SK-N-MC (cell line): ENCODE measurements at regions not wholly inside any gene's neighbourhood (a gene's known extent, or its start where the extent isn't known, plus 50 kb on each side); places are given as distances from the start of the nearest gene placed in this dataset.

ENCODE experiments used
- DNase-seq: peaks from one replicate; pipeline ENCODE4 v3.0.0-alpha.2; 2011; ENCODE audit warnings: low read depth, low spot score
- H3K27ac ChIP-seq: fragments of 200-600 bp; sonication (generic); 2 replicates; pipeline ENCODE4 v1.5.1; 2016; ENCODE audit warnings: mixed run types
- H3K36me3 ChIP-seq: fragments of 200-600 bp; sonication (generic); 2 replicates; pipeline ENCODE4 v1.6.1; 2017; ENCODE audit warnings: antibody characterized with exemption, low read length, mixed read lengths; ENCODE audit not compliant: insufficient read depth
- H3K4me3 ChIP-seq: fragments of 200-600 bp; sonication (generic); 2 replicates; pipeline ENCODE4 v1.5.1; 2016
- H3K9ac ChIP-seq: fragments of 200-600 bp; sonication (generic); 2 replicates; pipeline ENCODE4 v1.8.0; 2017; ENCODE audit warnings: mixed run types, mixed read lengths; ENCODE audit not compliant: insufficient read length
- H3K9me3 ChIP-seq: fragments of 200-600 bp; sonication (generic); 2 replicates; pipeline ENCODE4 v1.6.1; 2017; ENCODE audit warnings: low read depth, mild to moderate bottlenecking, antibody characterized with exemption, low read length, moderate library complexity, mixed read lengths
- EZH2 ChIP-seq: fragments of 200-600 bp; sonication (generic); IDR thresholded peaks from one replicate; pipeline ENCODE4 v1.6.1; 2017; ENCODE audit warnings: antibody characterized with exemption
- FOXP2 ChIP-seq: optimal IDR thresholded peaks from 2 replicates; pipeline ENCODE3; 2011; ENCODE audit warnings: mild to moderate bottlenecking, moderate library complexity; ENCODE audit not compliant: insufficient read depth; ENCODE audit errors: extremely low read length, control extremely low read depth
- POLR2AphosphoS5 ChIP-seq: IDR thresholded peaks from 2 replicates; pipeline ENCODE4 v1.6.1; 2012; ENCODE audit warnings: mild to moderate bottlenecking, low read depth, low read length, borderline replicate concordance

DNA sequence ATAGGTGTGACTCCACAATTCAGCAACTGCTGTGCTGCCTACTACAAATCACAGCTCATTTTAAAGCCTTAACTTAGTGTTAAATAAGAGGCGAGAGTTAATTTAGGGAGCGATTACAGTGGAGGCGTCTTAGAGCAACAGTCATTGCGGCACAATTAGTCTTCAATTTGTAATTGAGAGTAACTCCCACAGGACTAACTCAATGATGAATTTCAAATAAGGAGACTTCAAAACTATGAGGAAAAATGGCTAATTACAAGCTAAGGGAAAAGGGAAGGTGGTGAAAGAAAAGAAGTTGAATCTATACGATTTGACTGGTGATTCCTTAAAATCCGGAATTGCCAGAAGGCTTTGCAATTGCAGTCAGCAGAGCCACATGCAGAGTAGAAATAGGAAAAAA lies 63.7 kb upstream of the FOXB1 start:
- no peak overlapping the region for H3K27ac ChIP-seq
- no peaks in the 10 kb centered on the region for H3K36me3 ChIP-seq
- H3K9ac ChIP-seq: no peak overlapping the region
- TF ChIP-seq POLR2AphosphoS5 (no peak), EZH2 (no peak), FOXP2 (no peak)
- no peak overlapping the region for H3K4me3 ChIP-seq
- H3K9me3 ChIP-seq: no peaks in the 10 kb centered on the region
- no peak for DNase-seq

DNA sequence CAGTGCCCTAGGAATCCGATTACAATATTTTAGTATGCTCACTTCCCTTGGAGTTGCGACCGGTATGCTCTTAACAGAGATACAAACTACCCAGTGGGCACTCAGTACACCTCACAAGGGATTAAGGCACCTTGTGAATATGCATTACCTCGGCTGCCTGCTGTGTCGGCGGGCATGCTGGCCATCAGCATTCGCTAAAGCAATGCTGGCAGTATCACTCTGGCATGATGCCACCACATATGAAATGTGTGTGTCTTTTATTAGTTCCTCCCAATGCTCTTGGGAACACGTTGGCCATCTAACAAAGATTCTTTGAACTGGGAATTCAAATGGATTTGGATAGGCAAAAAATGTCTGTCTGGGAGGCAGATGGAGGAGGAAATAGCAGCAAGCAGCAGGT lies 67.4 kb upstream of the FOXB1 start:
- H3K4me3 ChIP-seq: peak overlapping the region; percentile 54
- H3K36me3 ChIP-seq: no peaks in the 10 kb centered on the region
- no peak for TF ChIP-seq POLR2AphosphoS5
- no peak for TF ChIP-seq EZH2
- TF ChIP-seq FOXP2: no peak
- H3K9me3 ChIP-seq: no peaks in the 10 kb centered on the region
- H3K9ac ChIP-seq: no peak overlapping the region
- no peak overlapping the region for H3K27ac ChIP-seq
- DNase-seq: no peak

DNA sequence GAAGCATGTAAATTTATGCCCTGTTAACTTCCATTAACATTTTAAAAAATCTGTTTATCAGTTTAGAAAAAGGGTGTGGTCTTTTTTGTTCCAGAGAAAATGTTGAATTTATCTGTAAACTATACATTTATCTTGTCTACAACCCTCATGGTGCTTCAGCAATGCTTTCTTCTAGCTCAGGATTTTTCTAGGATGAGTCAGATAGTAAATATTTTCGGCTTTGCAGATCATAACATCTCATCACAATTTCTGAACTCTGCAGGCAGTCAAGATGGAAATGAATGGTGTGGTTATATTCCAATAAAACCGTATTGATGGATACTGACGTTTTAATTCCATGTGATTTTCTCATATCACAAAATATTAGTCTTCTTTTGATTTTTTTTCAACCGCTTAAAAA lies 70.5 kb upstream of the FOXB1 start:
- no peak for DNase-seq
- TF ChIP-seq FOXP2: no peak
- TF ChIP-seq POLR2AphosphoS5: no peak
- TF ChIP-seq EZH2: no peak
- Histone ChIP-seq H3K9ac (no peak overlapping the region), H3K36me3 (no peaks in the 10 kb centered on the region), H3K27ac (no peak overlapping the region), H3K4me3 (no peak overlapping the region), H3K9me3 (no peaks in the 10 kb centered on the region)

DNA sequence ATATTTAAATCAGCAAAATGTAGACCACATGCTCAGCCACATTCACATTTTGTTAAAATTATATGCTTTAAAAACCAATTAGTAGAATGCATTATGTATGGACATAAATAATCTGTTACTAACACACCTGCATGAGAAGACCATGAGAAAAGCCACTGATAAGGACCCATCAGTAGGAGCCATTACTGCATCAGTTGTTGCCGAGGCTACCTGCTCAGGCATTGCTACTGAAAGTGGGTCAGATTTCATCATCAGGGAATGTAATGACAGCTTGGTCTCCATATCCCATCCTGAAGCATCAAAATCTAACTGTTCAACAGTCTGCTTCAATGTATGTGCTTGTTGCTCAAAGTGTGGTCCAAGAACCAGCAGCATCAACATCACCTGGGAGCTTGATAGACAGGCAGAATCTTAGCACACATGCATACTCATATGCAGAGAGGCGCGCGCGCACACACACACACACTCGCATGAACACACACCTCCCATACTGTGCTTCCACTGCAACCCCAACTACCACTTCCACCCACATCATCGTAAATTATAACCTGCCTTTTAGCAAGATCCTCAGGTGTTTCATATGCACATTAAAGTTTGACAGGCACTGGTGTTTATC lies 72.4 kb upstream of the FOXB1 start:
- H3K36me3 ChIP-seq: no peaks in the 10 kb centered on the region
- no peak for TF ChIP-seq FOXP2

DNA sequence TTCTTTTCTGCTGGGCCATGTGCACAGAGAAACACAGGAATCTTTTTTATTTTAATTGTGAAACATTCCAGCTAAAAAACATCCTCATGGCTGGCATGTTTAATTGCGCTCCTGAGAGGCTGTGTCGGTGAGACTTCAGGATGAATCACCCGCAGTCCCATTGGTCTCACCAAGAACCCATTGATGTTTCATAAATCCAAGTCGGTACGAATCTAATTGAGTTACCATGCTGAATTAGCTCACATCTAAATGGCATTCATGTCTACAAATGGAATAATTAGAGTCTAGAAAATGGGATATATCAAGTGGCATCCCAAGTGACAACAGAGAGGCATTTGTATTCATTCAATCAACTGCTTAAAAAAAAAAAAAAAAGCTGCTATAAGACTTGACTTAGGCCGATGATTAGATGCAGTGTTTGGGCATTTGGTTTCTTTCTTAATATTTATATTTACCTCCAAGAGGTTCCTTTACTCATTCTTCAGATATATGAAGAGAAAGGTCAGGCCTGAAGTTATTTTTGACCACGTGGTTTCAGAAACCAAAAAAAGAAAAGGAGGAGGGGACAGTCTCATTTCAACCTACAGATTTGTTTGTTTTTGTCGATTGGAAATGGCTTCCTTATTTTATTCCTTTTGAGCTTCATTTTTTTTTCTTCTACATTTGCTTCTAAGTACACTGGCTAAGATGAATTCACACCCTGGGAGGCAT lies 79.1 kb upstream of the FOXB1 start:
- Histone ChIP-seq H3K4me3 (no peak overlapping the region), H3K36me3 (no peaks in the 10 kb centered on the region), H3K27ac (no peak overlapping the region), H3K9me3 (no peaks in the 10 kb centered on the region), H3K9ac (no peak overlapping the region)
- TF ChIP-seq POLR2AphosphoS5: no peak
- no peak for DNase-seq

More for the DNA sequence above, 72.4 kb upstream of the FOXB1 start:
- Histone ChIP-seq H3K9ac (no peak overlapping the region), H3K9me3 (no peaks in the 10 kb centered on the region), H3K27ac (no peak overlapping the region), H3K4me3 (no peak overlapping the region)
- DNase-seq: no peak

DNA sequence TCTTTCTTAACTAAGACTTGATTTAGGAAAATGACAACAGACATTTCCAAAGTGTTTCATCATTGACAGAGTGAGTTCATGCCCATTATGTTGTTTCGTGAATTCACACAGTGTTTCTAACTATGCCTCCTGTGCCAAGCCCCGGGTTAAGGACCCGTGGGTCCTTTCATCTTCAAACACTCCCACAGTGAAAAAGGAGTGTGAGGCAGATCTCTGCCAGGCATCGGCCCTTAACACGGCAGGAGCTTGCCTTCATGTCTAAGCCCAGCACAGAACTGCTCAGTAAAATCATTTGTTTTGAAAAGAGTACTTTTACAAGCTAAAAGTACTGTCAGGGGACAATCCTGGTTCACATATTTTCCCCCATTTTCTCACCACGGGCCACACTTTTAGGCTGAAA lies 80.0 kb upstream of the FOXB1 start:
- no peaks in the 10 kb centered on the region for H3K9me3 ChIP-seq
- H3K9ac ChIP-seq: no peak overlapping the region
- H3K36me3 ChIP-seq: no peaks in the 10 kb centered on the region
- no peak for TF ChIP-seq FOXP2
- TF ChIP-seq POLR2AphosphoS5: no peak
- no peak for TF ChIP-seq EZH2
- no peak for DNase-seq
- H3K4me3 ChIP-seq: no peak overlapping the region
- no peak overlapping the region for H3K27ac ChIP-seq

DNA sequence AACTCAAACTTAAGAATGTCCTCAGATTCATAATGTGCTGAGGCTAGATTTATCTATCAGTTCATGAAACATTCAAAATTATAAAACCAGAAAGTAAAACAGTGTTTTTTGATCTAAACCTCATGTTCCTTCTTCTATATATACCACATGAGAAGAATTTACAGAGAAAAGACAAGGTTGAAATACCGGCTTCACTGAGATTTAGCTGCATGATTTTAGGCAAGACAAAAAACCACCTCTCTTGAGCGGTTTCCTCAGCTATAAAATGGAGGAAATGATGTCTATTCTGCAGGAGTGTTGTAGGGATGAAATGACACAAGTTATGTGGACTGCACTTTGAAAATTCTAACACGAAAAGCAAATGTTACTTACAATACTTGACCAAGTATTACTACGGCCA lies 80.6 kb upstream of the FOXB1 start:
- Histone ChIP-seq H3K36me3 (no peaks in the 10 kb centered on the region), H3K4me3 (no peak overlapping the region), H3K27ac (no peak overlapping the region), H3K9ac (no peak overlapping the region), H3K9me3 (no peaks in the 10 kb centered on the region)
- DNase-seq: no peak
- TF ChIP-seq FOXP2: no peak
- TF ChIP-seq POLR2AphosphoS5: no peak
- TF ChIP-seq EZH2: no peak

DNA sequence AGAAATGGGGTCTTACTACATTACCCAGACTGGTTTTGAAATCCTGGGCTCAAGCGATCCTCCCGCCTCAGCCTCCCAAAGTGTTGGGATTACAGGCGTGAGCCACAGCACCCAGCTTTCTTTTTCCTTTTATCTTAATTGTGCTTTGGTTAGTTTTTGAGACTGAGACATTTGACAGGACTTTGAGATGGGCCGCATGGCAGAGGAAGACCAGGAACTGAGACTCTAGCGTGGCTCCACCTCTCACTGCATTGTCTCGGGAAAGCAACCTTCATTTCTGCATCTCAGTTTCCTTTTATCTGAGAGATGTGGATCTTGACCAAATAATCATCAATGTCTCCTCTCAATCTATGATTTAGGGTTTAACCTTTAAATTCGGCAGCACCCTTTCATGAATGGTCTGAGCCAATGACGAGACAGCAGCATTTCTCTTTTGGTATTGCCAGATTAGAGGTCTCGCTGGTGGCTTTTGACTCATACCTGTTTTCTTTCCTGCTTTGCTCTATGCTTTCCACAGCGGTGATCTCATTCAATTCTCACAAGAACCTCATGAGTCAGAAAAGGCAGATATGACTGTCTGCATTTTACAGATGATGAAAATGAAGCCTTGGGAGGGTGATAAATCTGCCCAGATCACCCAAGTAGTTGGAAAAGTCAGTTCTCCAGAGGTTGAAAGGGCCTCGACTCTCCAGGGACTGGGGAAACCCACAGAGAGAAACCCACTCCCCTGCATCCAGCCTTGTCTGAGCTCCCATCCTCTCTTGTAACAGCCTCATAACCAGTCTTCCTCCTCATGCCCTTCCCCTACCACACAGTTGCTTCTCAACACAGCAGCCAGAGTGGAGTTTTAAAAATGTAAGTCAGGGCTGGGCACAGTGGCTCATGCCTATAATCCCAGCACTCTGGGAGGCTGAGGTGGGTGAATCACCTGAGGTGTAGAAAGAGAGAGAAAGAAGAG lies 84.8 kb upstream of the FOXB1 start:
- Histone ChIP-seq H3K9ac (no peak overlapping the region), H3K4me3 (no peak overlapping the region), H3K36me3 (no peaks in the 10 kb centered on the region), H3K9me3 (no peaks in the 10 kb centered on the region), H3K27ac (no peak overlapping the region)
- no peak for TF ChIP-seq POLR2AphosphoS5
- no peak for TF ChIP-seq EZH2
- no peak for TF ChIP-seq FOXP2
- no peak for DNase-seq
